ENCODE measurements at regions not wholly inside any gene's neighbourhood (a gene's known extent, or its start where the extent isn't known, plus 50 kb on each side); places are given as distances from the start of the nearest gene placed in this dataset.
"Not testable (repeated sequence)": the region's sequence is repeated elsewhere in the genome, so short reads cannot be mapped to it uniquely, and the experiment has no call there.

GRCh38 chr12:8282181-8282580 is 54.8 kb upstream of the FAM90A1 start:
- intact Hi-C loops (cut with DNase I): not testable (repeated sequence)

GRCh38 chr12:8285681-8286080 is 58.3 kb upstream of the FAM90A1 start:
- intact Hi-C loops (cut with DNase I); DNase-seq (ENCODE audit: low spot score): not testable (repeated sequence)

More at GRCh38 chr12:8282181-8282580, 54.8 kb upstream of the FAM90A1 start:
- DNase-seq (ENCODE audit: low spot score): not testable (repeated sequence)

GRCh38 chr12:8291764-8292163 is 64.3 kb upstream of the FAM90A1 start:
- intact Hi-C loops (cut with DNase I); DNase-seq (ENCODE audit: low spot score): not testable (repeated sequence)

GRCh38 chr12:8294662-8295061 is 67.2 kb upstream of the FAM90A1 start:
- intact Hi-C loops (cut with DNase I); DNase-seq (ENCODE audit: low spot score): not testable (repeated sequence)

GRCh38 chr12:8308611-8309010 is 81.2 kb upstream of the FAM90A1 start:
- intact Hi-C loops (cut with DNase I); DNase-seq (ENCODE audit: low spot score): not testable (repeated sequence)

GRCh38 chr12:8315997-8316396 is 88.6 kb upstream of the FAM90A1 start:
- intact Hi-C loops (cut with DNase I); DNase-seq (ENCODE audit: low spot score): not testable (repeated sequence)

GRCh38 chr12:8317675-8318074 is 90.3 kb upstream of the FAM90A1 start:
- intact Hi-C loops (cut with DNase I); DNase-seq (ENCODE audit: low spot score): not testable (repeated sequence)

GRCh38 chr12:8320251-8320730 is 92.9 kb upstream of the FAM90A1 start:
- DNase-seq (ENCODE audit: low spot score); intact Hi-C loops (cut with DNase I): not testable (repeated sequence)

GRCh38 chr12:8320791-8321370 is 93.5 kb upstream of the FAM90A1 start:
- intact Hi-C loops (cut with DNase I); DNase-seq (ENCODE audit: low spot score): not testable (repeated sequence)

- DNase-seq (ENCODE audit: low spot score); intact Hi-C loops (cut with DNase I): not testable (repeated sequence)
Measured at GRCh38 chr12:8325145-8325839, 97.9 kb upstream of the FAM90A1 start.

- intact Hi-C loops (cut with DNase I); DNase-seq (ENCODE audit: low spot score): not testable (repeated sequence)
Measured at GRCh38 chr12:8328835-8329234, 101.4 kb upstream of the FAM90A1 start.

GRCh38 chr12:8332373-8332772 is 105.0 kb upstream of the FAM90A1 start:
- intact Hi-C loops (cut with DNase I): not testable (repeated sequence)

GRCh38 chr12:8351073-8351472 is 104.7 kb upstream of the CLEC6A start:
- intact Hi-C loops (cut with DNase I); DNase-seq (ENCODE audit: low spot score): not testable (repeated sequence)

More at GRCh38 chr12:8332373-8332772, 105.0 kb upstream of the FAM90A1 start:
- not testable (repeated sequence) for DNase-seq (ENCODE audit: low spot score)

GRCh38 chr12:8354741-8355140 is 101.0 kb upstream of the CLEC6A start:
- intact Hi-C loops (cut with DNase I); DNase-seq (ENCODE audit: low spot score): not testable (repeated sequence)

GRCh38 chr12:8355531-8355930 is 100.2 kb upstream of the CLEC6A start:
- intact Hi-C loops (cut with DNase I); DNase-seq (ENCODE audit: low spot score): not testable (repeated sequence)

GRCh38 chr12:8373744-8374143 is 82.0 kb upstream of the CLEC6A start:
- DNase-seq (ENCODE audit: low spot score); intact Hi-C loops (cut with DNase I): not testable (repeated sequence)

GRCh38 chr12:8375122-8375521 is 80.6 kb upstream of the CLEC6A start:
- intact Hi-C loops (cut with DNase I); DNase-seq (ENCODE audit: low spot score): not testable (repeated sequence)

GRCh38 chr12:8377756-8378155 is 78.0 kb upstream of the CLEC6A start:
- DNase-seq (ENCODE audit: low spot score); intact Hi-C loops (cut with DNase I): not testable (repeated sequence)

GRCh38 chr12:8382556-8382955 is 73.2 kb upstream of the CLEC6A start:
- DNase-seq (ENCODE audit: low spot score); intact Hi-C loops (cut with DNase I): not testable (repeated sequence)

- DNase-seq (ENCODE audit: low spot score): peak; percentile 50
- intact Hi-C loops (cut with DNase I): not testable (repeated sequence)
Measured at GRCh38 chr12:8384686-8385085, 71.1 kb upstream of the CLEC6A start.

- intact Hi-C loops (cut with DNase I): not testable (repeated sequence)
- peak; percentile 36 for DNase-seq (ENCODE audit: low spot score)
Measured at GRCh38 chr12:8385431-8385830, 70.3 kb upstream of the CLEC6A start.

Measured in cardiac septum (tissue), 1 donor.